Sigmoid colon (tissue), 6 donors: ENCODE measurements at regions not wholly inside any gene's neighbourhood (a gene's known extent, or its start where the extent isn't known, plus 50 kb on each side); places are given as distances from the start of the nearest gene placed in this dataset.

ENCODE experiments used
- DNase-seq: peaks from one replicate; pipeline ENCODE4 v3.0.0-alpha.2; 2019
- H3K27ac ChIP-seq, 4 donors: fragments of 200-600 bp; sonication (generic); one replicate each; pipeline ENCODE4 v1.5.1; 2016 to 2019; ENCODE audit warnings: mild to moderate bottlenecking in 1 of 4
- H3K27me3 ChIP-seq, 3 donors: fragments of 200-600 bp; sonication (generic); one replicate each; pipeline ENCODE4 v1.5.1; 2019; ENCODE audit warnings: mild to moderate bottlenecking in 1 of 3
- H3K36me3 ChIP-seq, 4 donors: fragments of 200-600 bp; sonication (generic); one replicate each; pipeline ENCODE4 v1.5.1; 2016 to 2019
- H3K4me1 ChIP-seq, 4 donors: fragments of 200-600 bp; sonication (generic); one replicate each; pipeline ENCODE4 v1.5.1; 2017 to 2019
- H3K4me3 ChIP-seq, 4 donors: fragments of 200-600 bp; sonication (generic); one replicate each; pipeline ENCODE4 v1.5.1; 2017 to 2019; ENCODE audit warnings: mild to moderate bottlenecking in 2 of 4, moderate library complexity in 1 of 4
- H3K9me3 ChIP-seq, 4 donors: fragments of 200-600 bp in 3 of 4; sonication (generic) in 3 of 4; one replicate each; pipeline versions ENCODE4 v1.5.1 to v1.6.1; 2013 to 2019
- CTCF ChIP-seq, 4 experiments: fragments of 450-650 bp in 3 of 4; fragments of 200-600 bp in 1 of 4; IDR thresholded peaks; one replicate each; pipeline ENCODE4 v1.5.1; 2016 to 2019; ENCODE audit warnings: antibody characterized with exemption in 4 of 4, mild to moderate bottlenecking in 3 of 4, moderate library complexity in 2 of 4
- EP300 ChIP-seq, 4 donors: sonication (generic); formaldehyde crosslinking; IDR thresholded peaks; one replicate each; pipeline ENCODE4 v1.6.1; 2017; ENCODE audit warnings: antibody characterized with exemption in 4 of 4
- POLR2A ChIP-seq, 2 donors: fragments of 450-650 bp; IDR thresholded peaks; one replicate each; pipeline ENCODE4 v1.6.1; 2016; ENCODE audit warnings: antibody characterized with exemption in 2 of 2, mild to moderate bottlenecking in 2 of 2, moderate library complexity in 2 of 2
- POLR2AphosphoS5 ChIP-seq, 4 donors: sonication (generic); formaldehyde crosslinking; IDR thresholded peaks; one replicate each; pipeline ENCODE4 v1.6.1; 2017; ENCODE audit warnings: antibody characterized with exemption in 4 of 4
- WGBS, 2 donors: extraction: QIAGEN DNeasy Blood & Tissue Kit; methylation state at CpG; one replicate each; pipeline ENCODE4 v1.1.7; 2013; 5-methylcytosine and 5-hydroxymethylcytosine counted together
- intact Hi-C: fragments of 100-400 bp; cut with DNase I; formaldehyde crosslinking; loops from one replicate; pipeline ENCODE4 v1.15.1; 2023
- donor health status: healthy with polysubstance abuse.
- donor health status: healthy.

DNA sequence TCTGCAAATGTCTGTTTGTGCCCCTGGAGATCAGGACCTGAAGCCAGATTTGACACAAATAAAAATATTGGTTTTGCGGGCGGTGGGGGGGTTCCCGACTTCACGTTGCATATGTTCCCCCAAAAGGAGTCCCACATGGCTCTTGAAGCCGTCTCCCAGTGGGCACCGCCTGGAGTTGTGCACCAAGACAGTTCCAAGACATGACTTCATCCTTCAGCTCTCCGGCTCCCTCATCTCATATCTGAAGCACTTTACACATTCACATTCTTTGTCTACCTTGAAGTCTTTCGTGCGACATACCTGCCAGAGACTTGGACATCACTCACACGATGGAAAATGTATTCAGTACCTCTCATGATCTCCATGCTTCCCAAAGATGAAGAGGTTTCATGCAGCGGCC is 362.8 kb upstream of the FOXK1 start:
- Histone ChIP-seq H3K27me3 (no peaks in the 10 kb centered on the region), H3K4me1 (peaks cover 0 to 5% (median 0%) of the 10 kb centered on the region in 4 donors), H3K4me3 (no peak overlapping the region), H3K36me3 (no peaks in the 10 kb centered on the region), H3K27ac (no peak overlapping the region), H3K9me3 (peaks cover 0 to 3% (median 0%) of the 10 kb centered on the region in 4 donors)
- TF ChIP-seq POLR2A (IDR thresholded peaks at IDR 0.05) (no peak), POLR2AphosphoS5 (IDR thresholded peaks at IDR 0.05) (no peak), EP300 (IDR thresholded peaks at IDR 0.05) (no peak), CTCF (IDR thresholded peaks at IDR 0.05) (no peak)
- intact Hi-C loops, result no loop called here
- WGBS, 2 donors, result 90 to 91% methylated on average over 11 of the region's 11 CpGs
- DNase-seq, result no peak

- 63 to 73% methylated on average over 8 of the region's 8 CpGs for WGBS, 2 donors
- H3K9me3 ChIP-seq, result peaks cover 0 to 3% (median 0%) of the 10 kb centered on the region in 4 donors
- intact Hi-C loops, result no loop called here
- no peak overlapping the region for H3K27ac ChIP-seq
- H3K4me1 ChIP-seq, result no peaks in the 10 kb centered on the region
- DNase-seq, result peak; percentile 2
- no peaks in the 10 kb centered on the region for H3K27me3 ChIP-seq
- no peak for TF ChIP-seq CTCF (IDR thresholded peaks at IDR 0.05)
- TF ChIP-seq EP300 (IDR thresholded peaks at IDR 0.05), result no peak
- TF ChIP-seq POLR2A (IDR thresholded peaks at IDR 0.05), result no peak
- no peak for TF ChIP-seq POLR2AphosphoS5 (IDR thresholded peaks at IDR 0.05)
- no peak overlapping the region for H3K4me3 ChIP-seq
- no peaks in the 10 kb centered on the region for H3K36me3 ChIP-seq
Observed at GRCh38 chr7:4325732-4326131, 356.4 kb upstream of the FOXK1 start.

- 82 to 87% methylated on average over 8 of the region's 8 CpGs for WGBS, 2 donors
- H3K27ac ChIP-seq, result no peak overlapping the region
- H3K4me3 ChIP-seq, result no peak overlapping the region
- TF ChIP-seq POLR2AphosphoS5 (IDR thresholded peaks at IDR 0.05) (no peak), EP300 (IDR thresholded peaks at IDR 0.05) (no peak), POLR2A (IDR thresholded peaks at IDR 0.05) (no peak), CTCF (IDR thresholded peaks at IDR 0.05) (no peak)
- H3K4me1 ChIP-seq, result no peaks in the 10 kb centered on the region
- H3K36me3 ChIP-seq, result no peaks in the 10 kb centered on the region
- H3K9me3 ChIP-seq, result no peaks in the 10 kb centered on the region
- intact Hi-C loops, result no loop called here
- H3K27me3 ChIP-seq, result no peaks in the 10 kb centered on the region
- no peak for DNase-seq
Observed at GRCh38 chr7:4331711-4332110, 350.4 kb upstream of the FOXK1 start.

DNA sequence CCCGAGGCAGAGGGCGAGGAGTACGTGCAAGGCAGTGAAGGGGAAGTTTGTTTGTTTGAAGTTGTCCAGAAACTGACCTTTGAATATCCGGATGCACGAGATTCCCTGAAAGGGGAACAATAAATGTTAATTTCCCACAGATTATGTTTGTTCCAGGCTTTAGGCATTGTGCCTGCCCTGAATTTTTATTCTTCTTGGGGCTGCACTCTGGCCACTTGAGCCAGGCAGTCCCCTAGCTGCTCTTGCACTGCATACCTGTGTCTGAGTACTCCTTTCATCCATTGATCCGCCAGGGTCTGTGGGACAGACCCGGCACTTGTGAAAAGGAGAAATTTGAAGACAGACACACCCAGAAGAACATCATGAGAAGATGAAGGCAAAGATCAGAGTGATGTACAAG is 343.5 kb upstream of the FOXK1 start:
- Histone ChIP-seq H3K27me3 (no peaks in the 10 kb centered on the region), H3K9me3 (no peaks in the 10 kb centered on the region), H3K4me3 (no peak overlapping the region), H3K4me1 (no peaks in the 10 kb centered on the region), H3K27ac (no peak overlapping the region), H3K36me3 (no peaks in the 10 kb centered on the region)
- no peak for TF ChIP-seq POLR2A (IDR thresholded peaks at IDR 0.05)
- TF ChIP-seq CTCF (IDR thresholded peaks at IDR 0.05), result no peak
- TF ChIP-seq POLR2AphosphoS5 (IDR thresholded peaks at IDR 0.05), result no peak
- no peak for TF ChIP-seq EP300 (IDR thresholded peaks at IDR 0.05)
- 58 to 77% methylated on average over 7 of the region's 7 CpGs for WGBS, 2 donors
- DNase-seq, result no peak
- intact Hi-C loops, result no loop called here
